ENCODE measurements at regions not wholly inside any gene's neighbourhood (a gene's known extent, or its start where the extent isn't known, plus 50 kb on each side); places are given as distances from the start of the nearest gene placed in this dataset.

GRCh38 chr2:234261736-234262135, 211.2 kb downstream of the SPP2 start (continued):
- no peak for TF ChIP-seq LRRFIP1 (CRISPR knock-in tag; conservative IDR thresholded peaks at IDR 0.05)
- TF ChIP-seq KLF13 (CRISPR knock-in tag; IDR thresholded peaks at IDR 0.05): no peak
- TF ChIP-seq ZNF230 (CRISPR knock-in tag; IDR thresholded peaks at IDR 0.05): no peak
- TF ChIP-seq, protein P1, sequence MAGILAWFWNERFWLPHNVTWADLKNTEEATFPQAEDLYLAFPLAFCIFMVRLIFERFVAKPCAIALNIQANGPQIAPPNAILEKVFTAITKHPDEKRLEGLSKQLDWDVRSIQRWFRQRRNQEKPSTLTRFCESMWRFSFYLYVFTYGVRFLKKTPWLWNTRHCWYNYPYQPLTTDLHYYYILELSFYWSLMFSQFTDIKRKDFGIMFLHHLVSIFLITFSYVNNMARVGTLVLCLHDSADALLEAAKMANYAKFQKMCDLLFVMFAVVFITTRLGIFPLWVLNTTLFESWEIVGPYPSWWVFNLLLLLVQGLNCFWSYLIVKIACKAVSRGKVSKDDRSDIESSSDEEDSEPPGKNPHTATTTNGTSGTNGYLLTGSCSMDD (CRISPR knock-in tag; IDR thresholded peaks at IDR 0.05): no peak
- no peak for TF ChIP-seq ZNF841 (CRISPR knock-in tag; IDR thresholded peaks at IDR 0.05; ENCODE audit: borderline replicate concordance)
- no peak for TF ChIP-seq ATF6 (CRISPR knock-in tag; conservative IDR thresholded peaks at IDR 0.05)
- TF ChIP-seq, protein P2, sequence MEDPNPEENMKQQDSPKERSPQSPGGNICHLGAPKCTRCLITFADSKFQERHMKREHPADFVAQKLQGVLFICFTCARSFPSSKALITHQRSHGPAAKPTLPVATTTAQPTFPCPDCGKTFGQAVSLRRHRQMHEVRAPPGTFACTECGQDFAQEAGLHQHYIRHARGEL (CRISPR knock-in tag; IDR thresholded peaks at IDR 0.05): no peak

- Histone ChIP-seq H3K4me1 (ENCODE audit: insufficient read depth, low read length) (no peaks in the 10 kb centered on the region), H4K20me1 (ENCODE audit: insufficient read depth, low read length) (no peaks in the 10 kb centered on the region), H3K4me3 (replicated peaks in 1 of 3; ENCODE audit: insufficient read depth in 1 of 3, low read depth in 2 of 3, low read length in 3 of 3) (no peak overlapping the region), H3K27ac (ENCODE audit: extremely low read length, insufficient read depth, low read length) (no peak overlapping the region), H2AFZ (ENCODE audit: low read length) (no peak overlapping the region), H3K27me3 (ENCODE audit: control insufficient read depth in 1 of 2, insufficient read depth in 2 of 2, low read length in 2 of 2) (no peaks in the 10 kb centered on the region), H3K79me2 (ENCODE audit: insufficient read depth, low read length) (no peaks in the 10 kb centered on the region), H3K4me2 (ENCODE audit: low read depth, low read length) (no peak overlapping the region), H3K36me3 (replicated peaks in 1 of 2; ENCODE audit: control insufficient read depth in 1 of 2, insufficient read depth in 2 of 2, low read length in 2 of 2) (no peaks in the 10 kb centered on the region), H3K9me3 (ENCODE audit: low read length) (no peaks in the 10 kb centered on the region), H3K9ac (ENCODE audit: insufficient read depth, low read depth, low read length) (no peak overlapping the region)
- ATAC-seq (no peak), DNase-seq (ENCODE audit: low spot score) (no peak), FAIRE-seq (no peak)
- WGBS (ENCODE audit: low lambda C conversion rate): 14% methylated on average over 2 of the region's 2 CpGs
- BruUV-seq (replicated peaks): no TSS peak
- intact Hi-C loops (cut with micrococcal nuclease; ENCODE audit: unreplicated experiment): no loop called here
- ChIA-PET CTCF (ENCODE audit: low intra/inter-chr PET ratio, low total read pairs) (no interaction called here), POLR2A (no interaction called here)
- in situ Hi-C loops (cut with HindIII; ENCODE audit: extremely low pct_ligation_motif_present, low pct_unique_long_range_greater_than_20kb): loop anchor here (10.0 kb wide), 1 partner anchor 285 kb away; no protein-coding TSS in a partner anchor
- TF ChIP-seq, protein P1 (CRISPR knock-in tag; IDR thresholded peaks at IDR 0.05): no peak
- TF ChIP-seq MXI1 (IDR thresholded peaks at IDR 0.05; ENCODE audit: borderline replicate concordance, low read depth, low read length) (no peak), PLSCR1 (CRISPR knock-in tag; IDR thresholded peaks at IDR 0.05; ENCODE audit: borderline replicate concordance) (no peak)
Measured at GRCh38 chr2:234259440-234259839, 208.9 kb downstream of the SPP2 start.

Measured in HepG2 (cell line).